ENCODE measurements at regions not wholly inside any gene's neighbourhood (a gene's known extent, or its start where the extent isn't known, plus 50 kb on each side); places are given as distances from the start of the nearest gene placed in this dataset.

DNA sequence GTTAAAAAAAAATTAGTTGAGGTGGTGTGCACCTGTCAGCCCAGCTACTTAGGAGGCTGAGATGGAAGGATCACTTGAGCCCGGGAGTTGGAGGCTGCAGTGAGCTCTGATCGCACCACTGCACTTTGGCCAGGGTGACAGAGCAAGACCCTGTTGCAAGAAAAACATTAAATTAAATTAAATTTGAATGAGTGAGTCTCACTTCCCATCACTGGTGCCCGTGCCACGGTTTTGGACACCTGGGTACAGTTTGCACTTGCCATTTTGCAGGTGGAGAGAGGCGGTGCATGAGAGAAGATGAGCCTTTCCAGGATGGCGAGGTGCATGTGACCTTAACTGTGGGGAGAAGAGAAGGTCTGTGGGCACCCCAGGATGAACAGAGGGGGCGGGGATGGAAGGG lies 60.3 kb upstream of the ZNF536 start:
- H3K9me3 ChIP-seq (replicated peaks; ENCODE audit: low read length), result no peaks in the 10 kb centered on the region

DNA sequence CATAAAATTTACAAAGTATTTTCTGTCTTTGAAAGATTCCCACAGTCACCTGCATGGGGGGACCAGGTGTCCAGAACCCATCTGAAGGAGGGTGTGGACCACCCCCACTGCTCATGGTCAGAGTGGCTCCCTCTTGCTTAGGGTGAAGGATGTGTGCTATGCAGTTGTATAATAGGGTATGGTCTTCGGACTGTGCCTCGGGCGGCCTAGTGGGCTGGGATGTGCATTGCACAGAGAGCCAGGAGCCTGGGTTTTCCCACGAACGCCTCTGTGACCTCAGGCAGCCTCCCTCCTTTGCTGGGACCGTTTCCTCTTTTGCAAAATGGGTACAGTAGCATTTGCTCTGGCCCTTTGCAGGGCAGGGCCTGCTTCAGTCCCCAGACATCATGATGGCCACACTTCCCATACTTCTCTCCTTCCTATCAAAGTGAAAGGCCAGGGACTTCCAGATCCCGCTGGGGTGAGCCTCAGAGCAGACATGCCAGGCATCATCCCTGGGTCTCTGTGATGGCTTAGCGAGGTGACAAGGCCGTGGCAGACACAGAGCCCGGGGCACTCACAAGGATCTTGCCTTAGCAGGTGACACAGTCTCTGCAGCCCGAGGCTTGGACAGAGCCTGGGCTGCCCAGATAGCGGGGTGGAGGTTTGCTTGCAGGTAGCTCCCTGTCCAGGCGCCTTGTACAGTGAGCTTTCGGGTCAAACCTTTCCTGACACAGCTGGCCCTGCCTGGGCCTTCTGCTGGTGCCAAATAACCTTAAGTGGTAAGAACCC lies 59.4 kb upstream of the ZNF536 start:
- H3K4me1 ChIP-seq (ENCODE audit: control insufficient read depth, insufficient read depth, low read length), result no peaks in the 10 kb centered on the region
- H3K27me3 ChIP-seq (ENCODE audit: control insufficient read depth, insufficient read depth, low read length), result no peaks in the 10 kb centered on the region
- H3K36me3 ChIP-seq (ENCODE audit: insufficient read depth, low read length), result no peaks in the 10 kb centered on the region
- H3K9me3 ChIP-seq (replicated peaks; ENCODE audit: low read length), result peaks cover 3% of the 10 kb centered on the region
- H3K9ac ChIP-seq (ENCODE audit: low read depth, low read length), result no peak overlapping the region
- H3K4me2 ChIP-seq (ENCODE audit: low read length), result no peak overlapping the region
- H3K4me3 ChIP-seq (ENCODE audit: low read length), result no peak overlapping the region

More for the DNA sequence above, 60.3 kb upstream of the ZNF536 start:
- H3K4me1 ChIP-seq (ENCODE audit: control insufficient read depth, insufficient read depth, low read length), result no peaks in the 10 kb centered on the region
- H3K36me3 ChIP-seq (ENCODE audit: insufficient read depth, low read length), result no peaks in the 10 kb centered on the region
- H3K9ac ChIP-seq (ENCODE audit: low read depth, low read length), result no peak overlapping the region
- no peak overlapping the region for H3K4me3 ChIP-seq (ENCODE audit: low read length)
- no peaks in the 10 kb centered on the region for H3K27me3 ChIP-seq (ENCODE audit: control insufficient read depth, insufficient read depth, low read length)
- H3K4me2 ChIP-seq (ENCODE audit: low read length), result no peak overlapping the region

DNA sequence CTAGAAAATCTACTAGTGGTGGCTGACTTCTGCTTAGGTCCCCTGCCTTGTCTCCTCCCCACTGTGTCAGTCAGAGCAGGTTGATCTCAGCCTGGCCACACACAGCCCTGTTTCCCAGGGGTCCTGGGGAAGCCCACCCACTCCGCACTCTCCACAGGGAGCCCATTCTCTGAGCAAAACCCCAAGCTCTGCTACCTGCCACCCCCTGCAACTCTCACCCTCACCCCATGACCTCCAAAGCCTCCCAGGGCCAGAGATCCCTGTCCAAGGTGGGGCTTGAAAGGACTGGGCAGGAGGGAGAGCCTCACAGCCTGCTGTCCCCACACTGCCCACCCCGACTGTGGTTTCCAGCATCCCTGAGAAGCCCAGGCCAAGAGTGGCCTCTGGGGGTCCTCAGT lies 58.8 kb upstream of the ZNF536 start:
- Histone ChIP-seq H3K36me3 (ENCODE audit: insufficient read depth, low read length) (no peaks in the 10 kb centered on the region), H3K4me2 (ENCODE audit: low read length) (no peak overlapping the region), H3K9ac (ENCODE audit: low read depth, low read length) (no peak overlapping the region), H3K27me3 (ENCODE audit: control insufficient read depth, insufficient read depth, low read length) (no peaks in the 10 kb centered on the region), H3K4me1 (ENCODE audit: control insufficient read depth, insufficient read depth, low read length) (no peaks in the 10 kb centered on the region), H3K9me3 (replicated peaks; ENCODE audit: low read length) (peaks cover 3% of the 10 kb centered on the region), H3K4me3 (ENCODE audit: low read length) (no peak overlapping the region)

DNA sequence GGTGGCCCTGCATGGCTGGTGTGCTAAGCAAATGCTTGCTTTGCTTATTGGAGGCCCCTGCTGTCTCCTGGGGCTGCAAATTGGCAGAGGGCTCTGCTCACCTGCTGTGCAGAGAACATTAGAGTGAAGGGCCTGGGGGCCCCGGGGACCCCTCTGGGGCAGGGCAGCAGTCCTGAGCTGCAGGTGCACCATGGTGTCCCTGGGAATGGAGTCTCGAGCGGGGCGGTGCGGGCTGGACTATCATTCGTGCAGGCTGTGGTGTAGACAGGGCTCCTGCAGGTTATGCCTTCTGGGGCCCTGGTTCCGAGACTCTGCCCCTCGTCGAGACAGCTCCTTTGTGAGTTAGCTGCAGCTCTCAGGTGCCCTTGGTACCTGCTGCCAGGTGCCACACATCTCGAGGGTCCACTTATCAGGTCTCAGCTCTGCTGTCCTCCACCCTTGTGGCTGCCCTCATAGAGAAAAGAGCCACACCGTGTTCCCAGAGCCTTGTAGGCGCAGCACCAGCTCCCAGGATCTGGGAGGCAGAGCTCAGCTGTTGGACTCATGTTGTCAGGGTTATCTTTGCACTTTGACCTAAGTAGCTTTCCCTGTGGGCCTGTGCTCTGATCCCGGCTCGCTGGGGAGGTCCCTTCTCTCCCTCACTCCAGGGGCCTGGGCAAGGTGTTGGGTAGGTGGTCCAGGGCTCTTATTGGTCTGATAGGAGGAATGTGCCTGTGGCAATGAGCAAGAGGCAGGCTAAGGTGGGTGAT lies 58.0 kb upstream of the ZNF536 start:
- Histone ChIP-seq H3K9ac (ENCODE audit: low read depth, low read length) (no peak overlapping the region), H3K36me3 (ENCODE audit: insufficient read depth, low read length) (no peaks in the 10 kb centered on the region), H3K4me2 (ENCODE audit: low read length) (no peak overlapping the region), H3K27me3 (ENCODE audit: control insufficient read depth, insufficient read depth, low read length) (no peaks in the 10 kb centered on the region), H3K9me3 (replicated peaks; ENCODE audit: low read length) (peaks cover 3% of the 10 kb centered on the region), H3K4me3 (ENCODE audit: low read length) (no peak overlapping the region), H3K4me1 (ENCODE audit: control insufficient read depth, insufficient read depth, low read length) (no peaks in the 10 kb centered on the region)

DNA sequence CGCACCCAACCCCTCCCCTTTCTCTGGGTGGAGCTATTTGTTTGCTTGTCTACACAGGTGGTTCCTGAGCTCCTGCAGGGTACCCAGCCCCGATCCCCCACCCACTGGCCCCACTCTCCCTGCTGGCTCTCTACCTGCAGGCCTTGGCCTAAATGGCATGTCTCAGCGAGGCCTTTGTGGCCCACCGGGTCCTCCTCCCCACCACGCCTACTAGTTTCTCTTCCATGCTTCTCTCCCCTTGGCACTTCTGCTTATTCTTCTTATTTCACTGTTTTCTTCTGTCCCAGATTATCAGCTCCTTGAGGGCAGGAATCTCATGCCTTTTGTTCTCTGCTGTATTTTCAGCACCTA lies 57.4 kb upstream of the ZNF536 start:
- Histone ChIP-seq H3K36me3 (ENCODE audit: insufficient read depth, low read length) (no peaks in the 10 kb centered on the region), H3K4me2 (ENCODE audit: low read length) (no peak overlapping the region), H3K27me3 (ENCODE audit: control insufficient read depth, insufficient read depth, low read length) (no peaks in the 10 kb centered on the region), H3K4me3 (ENCODE audit: low read length) (no peak overlapping the region), H3K9ac (ENCODE audit: low read depth, low read length) (no peak overlapping the region), H3K9me3 (replicated peaks; ENCODE audit: low read length) (peaks cover 3% of the 10 kb centered on the region), H3K4me1 (ENCODE audit: control insufficient read depth, insufficient read depth, low read length) (no peaks in the 10 kb centered on the region)

DNA sequence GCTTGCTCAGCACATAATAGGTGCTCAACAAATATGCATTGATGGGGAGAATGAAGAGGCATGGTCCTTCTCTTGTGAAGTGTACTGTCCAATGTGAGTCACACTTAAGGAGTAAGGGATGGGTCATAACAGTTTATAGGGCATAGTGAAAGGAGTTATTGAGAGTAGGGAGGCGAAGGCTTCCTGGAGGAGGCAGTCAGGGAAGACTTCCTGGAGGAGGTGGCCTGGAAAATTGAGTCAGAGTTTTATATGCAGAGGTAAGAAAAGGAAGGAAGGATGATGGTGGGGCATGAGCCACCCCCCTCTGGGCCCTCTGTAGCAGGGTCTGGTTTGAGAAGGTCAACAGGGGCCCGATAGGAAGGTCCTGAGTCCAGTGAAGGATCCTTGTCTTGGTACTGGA lies 57.0 kb upstream of the ZNF536 start:
- no peak overlapping the region for H3K4me3 ChIP-seq (ENCODE audit: low read length)

DNA sequence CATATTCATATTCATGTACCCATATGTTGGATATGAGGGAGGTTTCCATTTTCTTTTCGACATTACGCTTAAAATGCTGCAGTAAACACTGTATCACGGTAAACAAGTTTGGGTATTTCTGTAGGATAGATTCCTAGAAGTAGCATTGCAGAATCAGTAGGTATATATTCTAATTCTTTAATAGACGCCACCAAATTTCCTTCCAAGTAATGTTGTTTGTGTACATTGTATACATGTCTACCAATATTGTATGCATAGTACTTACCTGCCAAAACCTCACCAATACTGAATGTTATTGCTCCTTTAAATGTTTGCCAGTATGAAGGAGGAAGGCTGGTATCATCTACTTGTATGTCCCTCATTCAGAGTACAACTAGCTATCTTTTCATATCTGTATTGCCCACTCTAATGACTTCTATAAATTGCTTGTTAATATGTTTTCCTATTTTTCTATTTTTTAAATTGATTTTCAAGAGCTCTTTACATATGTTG lies 56.1 kb upstream of the ZNF536 start:
- H3K4me2 ChIP-seq (ENCODE audit: low read length), result no peak overlapping the region
- H3K4me3 ChIP-seq (ENCODE audit: low read length), result no peak overlapping the region
- H3K9me3 ChIP-seq (replicated peaks; ENCODE audit: low read length), result peaks cover 3% of the 10 kb centered on the region
- H3K9ac ChIP-seq (ENCODE audit: low read depth, low read length), result no peak overlapping the region
- no peaks in the 10 kb centered on the region for H3K27me3 ChIP-seq (ENCODE audit: control insufficient read depth, insufficient read depth, low read length)
- H3K36me3 ChIP-seq (ENCODE audit: insufficient read depth, low read length), result no peaks in the 10 kb centered on the region
- no peaks in the 10 kb centered on the region for H3K4me1 ChIP-seq (ENCODE audit: control insufficient read depth, insufficient read depth, low read length)

More for the DNA sequence above, 57.0 kb upstream of the ZNF536 start:
- no peak overlapping the region for H3K4me2 ChIP-seq (ENCODE audit: low read length)
- no peaks in the 10 kb centered on the region for H3K36me3 ChIP-seq (ENCODE audit: insufficient read depth, low read length)
- H3K27me3 ChIP-seq (ENCODE audit: control insufficient read depth, insufficient read depth, low read length), result no peaks in the 10 kb centered on the region
- no peaks in the 10 kb centered on the region for H3K4me1 ChIP-seq (ENCODE audit: control insufficient read depth, insufficient read depth, low read length)
- H3K9me3 ChIP-seq (replicated peaks; ENCODE audit: low read length), result peaks cover 3% of the 10 kb centered on the region
- no peak overlapping the region for H3K9ac ChIP-seq (ENCODE audit: low read depth, low read length)

DNA sequence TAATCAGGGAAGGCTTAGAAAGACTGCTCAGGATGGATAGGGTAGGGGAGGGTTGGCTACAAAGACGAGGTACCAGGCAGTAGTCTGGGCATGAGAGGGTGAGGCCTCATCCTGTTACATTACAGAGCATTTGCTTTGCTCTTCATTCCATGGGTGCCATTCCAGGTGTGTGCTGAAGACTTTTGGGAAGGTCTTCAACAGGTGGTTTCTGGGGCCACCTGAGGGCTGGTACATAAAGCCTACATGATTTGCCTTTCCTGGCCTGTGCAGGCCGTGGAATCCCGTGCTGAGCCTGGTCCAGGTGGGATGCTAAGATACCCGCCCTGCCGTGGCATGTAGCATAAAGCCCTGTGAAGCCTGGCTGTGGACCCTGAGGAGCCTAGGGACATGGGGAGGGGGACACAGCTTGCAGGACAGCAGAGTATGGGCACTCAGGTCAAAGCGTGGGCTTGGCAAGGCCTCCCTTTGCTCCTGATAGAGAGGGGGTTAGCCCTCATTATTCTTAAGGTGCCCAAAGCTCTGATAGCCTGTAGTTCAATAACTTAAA lies 55.6 kb upstream of the ZNF536 start:
- Histone ChIP-seq H3K9ac (ENCODE audit: low read depth, low read length) (no peak overlapping the region), H3K4me3 (ENCODE audit: low read length) (no peak overlapping the region), H3K4me2 (ENCODE audit: low read length) (no peak overlapping the region), H3K27me3 (ENCODE audit: control insufficient read depth, insufficient read depth, low read length) (no peaks in the 10 kb centered on the region), H3K4me1 (ENCODE audit: control insufficient read depth, insufficient read depth, low read length) (no peaks in the 10 kb centered on the region), H3K9me3 (replicated peaks; ENCODE audit: low read length) (peaks cover 3% of the 10 kb centered on the region), H3K36me3 (ENCODE audit: insufficient read depth, low read length) (no peaks in the 10 kb centered on the region)

DNA sequence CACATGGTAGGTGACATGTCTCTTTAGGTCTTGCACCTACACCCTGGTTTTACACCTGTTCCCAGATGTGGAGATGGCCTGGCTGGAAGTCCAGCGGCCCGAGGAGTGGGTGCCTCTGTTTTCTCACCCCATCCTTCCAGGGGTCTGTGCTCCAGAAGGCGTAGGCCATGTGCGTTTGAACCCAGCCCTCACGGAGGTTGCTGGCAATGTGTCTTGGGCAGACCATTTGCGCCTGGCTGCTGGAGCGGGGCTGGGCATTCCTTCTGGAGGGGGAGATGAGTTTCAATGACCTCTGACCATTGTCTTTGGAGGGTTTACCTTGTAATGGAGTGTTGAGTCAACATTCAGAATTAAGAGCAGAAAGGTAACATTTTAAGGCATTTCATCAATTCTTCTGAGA lies 54.8 kb upstream of the ZNF536 start:
- Histone ChIP-seq H3K36me3 (ENCODE audit: insufficient read depth, low read length) (no peaks in the 10 kb centered on the region), H3K9me3 (replicated peaks; ENCODE audit: low read length) (peaks cover 3% of the 10 kb centered on the region), H3K27me3 (ENCODE audit: control insufficient read depth, insufficient read depth, low read length) (no peaks in the 10 kb centered on the region), H3K9ac (ENCODE audit: low read depth, low read length) (no peak overlapping the region), H3K4me1 (ENCODE audit: control insufficient read depth, insufficient read depth, low read length) (no peaks in the 10 kb centered on the region), H3K4me3 (ENCODE audit: low read length) (no peak overlapping the region), H3K4me2 (ENCODE audit: low read length) (no peak overlapping the region)

DNA sequence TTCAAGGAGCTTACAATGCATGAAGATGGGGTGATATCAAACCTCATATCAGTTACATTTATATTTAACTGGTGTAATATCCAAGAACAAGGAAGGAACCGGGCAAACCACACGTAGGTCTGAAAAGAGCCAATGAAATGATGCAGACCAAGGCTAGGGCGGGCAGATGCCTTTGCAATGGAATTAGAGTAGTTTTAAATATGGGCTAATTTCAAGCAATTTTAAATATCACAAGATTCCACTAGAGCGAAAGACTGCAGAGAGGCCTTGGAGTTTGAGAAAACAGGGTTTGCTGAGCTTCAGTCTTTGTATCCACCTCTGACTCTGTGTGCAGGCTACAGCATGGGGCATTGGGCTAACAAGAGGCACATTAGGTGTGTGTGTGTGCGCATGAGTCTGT lies 53.9 kb upstream of the ZNF536 start:
- peaks cover 3% of the 10 kb centered on the region for H3K9me3 ChIP-seq (replicated peaks; ENCODE audit: low read length)
- H3K27me3 ChIP-seq (ENCODE audit: control insufficient read depth, insufficient read depth, low read length), result no peaks in the 10 kb centered on the region
- no peak overlapping the region for H3K9ac ChIP-seq (ENCODE audit: low read depth, low read length)
- H3K4me2 ChIP-seq (ENCODE audit: low read length), result no peak overlapping the region
- H3K4me3 ChIP-seq (ENCODE audit: low read length), result no peak overlapping the region
- H3K4me1 ChIP-seq (ENCODE audit: control insufficient read depth, insufficient read depth, low read length), result no peaks in the 10 kb centered on the region
- H3K36me3 ChIP-seq (ENCODE audit: insufficient read depth, low read length), result no peaks in the 10 kb centered on the region

DNA sequence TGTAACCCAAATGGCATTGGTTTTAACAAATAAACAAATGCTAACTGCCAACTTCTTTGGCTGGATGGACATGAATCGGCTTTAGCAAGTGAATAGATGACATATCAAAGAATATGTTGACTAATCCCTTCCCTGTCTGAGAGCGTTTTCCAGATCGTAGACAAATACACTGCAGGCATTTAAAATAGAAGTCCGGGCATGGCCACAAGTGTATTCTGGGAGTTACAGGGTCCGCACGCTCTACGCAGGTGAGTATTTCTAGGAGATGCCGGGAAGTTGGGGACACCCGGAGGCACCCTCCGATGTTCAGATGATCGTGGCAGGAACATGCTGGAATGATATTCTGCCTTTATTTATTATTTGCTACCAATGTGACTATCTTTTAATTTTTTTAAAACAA lies 53.2 kb upstream of the ZNF536 start:
- Histone ChIP-seq H3K4me2 (ENCODE audit: low read length) (no peak overlapping the region), H3K36me3 (ENCODE audit: insufficient read depth, low read length) (no peaks in the 10 kb centered on the region), H3K9ac (ENCODE audit: low read depth, low read length) (no peak overlapping the region), H3K4me1 (ENCODE audit: control insufficient read depth, insufficient read depth, low read length) (no peaks in the 10 kb centered on the region), H3K4me3 (ENCODE audit: low read length) (no peak overlapping the region), H3K9me3 (replicated peaks; ENCODE audit: low read length) (peaks cover 3% of the 10 kb centered on the region), H3K27me3 (ENCODE audit: control insufficient read depth, insufficient read depth, low read length) (no peaks in the 10 kb centered on the region)
